ENCODE measurements at regions not wholly inside any gene's neighbourhood (a gene's known extent, or its start where the extent isn't known, plus 50 kb on each side); places are given as distances from the start of the nearest gene placed in this dataset.

GRCh38 chr10:9654261-9654660 lies 1363.4 kb upstream of the CELF2 start:
- Histone ChIP-seq H3K27ac (ENCODE audit: low read depth, low read length) (no peak overlapping the region), H3K27me3 (ENCODE audit: control insufficient read depth, insufficient read depth, low read length) (no peaks in the 10 kb centered on the region), H3K9me3 (ENCODE audit: control insufficient read depth, insufficient read depth, low read length) (no peaks in the 10 kb centered on the region), H3K4me3 (ENCODE audit: low read depth, low read length) (no peak overlapping the region)
- ChIA-PET POLR2A (no interaction called here), CTCF (no interaction called here)
- no peak for TF ChIP-seq CTCF (IDR thresholded peaks at IDR 0.05; ENCODE audit: low read depth, low read length)
- no peak for DNase-seq (ENCODE audit: low read depth, low spot score)

- Histone ChIP-seq H3K27ac (ENCODE audit: low read depth, low read length) (no peak overlapping the region), H3K4me3 (ENCODE audit: low read depth, low read length) (no peak overlapping the region), H3K9me3 (ENCODE audit: control insufficient read depth, insufficient read depth, low read length) (no peaks in the 10 kb centered on the region), H3K27me3 (ENCODE audit: control insufficient read depth, insufficient read depth, low read length) (no peaks in the 10 kb centered on the region)
- CTCF ChIA-PET, result no interaction called here
- DNase-seq (ENCODE audit: low read depth, low spot score), result no peak
- no peak for TF ChIP-seq CTCF (IDR thresholded peaks at IDR 0.05; ENCODE audit: low read depth, low read length)
- POLR2A ChIA-PET, result no interaction called here
These were observed 1361.3 kb upstream of the CELF2 start for GRCh38 chr10:9656386-9656785.

GRCh38 chr10:9656996-9657395 lies 1360.7 kb upstream of the CELF2 start:
- ChIA-PET POLR2A (no interaction called here), CTCF (no interaction called here)
- TF ChIP-seq CTCF (IDR thresholded peaks at IDR 0.05; ENCODE audit: low read depth, low read length), result peak; percentile 26; the same call in 1 of the 2 replicates
- no peak overlapping the region for H3K4me3 ChIP-seq (ENCODE audit: low read depth, low read length)
- DNase-seq (ENCODE audit: low read depth, low spot score), result peak; percentile 8
- no peaks in the 10 kb centered on the region for H3K27me3 ChIP-seq (ENCODE audit: control insufficient read depth, insufficient read depth, low read length)
- no peaks in the 10 kb centered on the region for H3K9me3 ChIP-seq (ENCODE audit: control insufficient read depth, insufficient read depth, low read length)
- H3K27ac ChIP-seq (ENCODE audit: low read depth, low read length), result no peak overlapping the region

- CTCF ChIA-PET, result no interaction called here
- Histone ChIP-seq H3K27ac (ENCODE audit: low read depth, low read length) (no peak overlapping the region), H3K4me3 (ENCODE audit: low read depth, low read length) (no peak overlapping the region), H3K27me3 (ENCODE audit: control insufficient read depth, insufficient read depth, low read length) (no peaks in the 10 kb centered on the region), H3K9me3 (ENCODE audit: control insufficient read depth, insufficient read depth, low read length) (no peaks in the 10 kb centered on the region)
- POLR2A ChIA-PET, result no interaction called here
- no peak for DNase-seq (ENCODE audit: low read depth, low spot score)
- no peak for TF ChIP-seq CTCF (IDR thresholded peaks at IDR 0.05; ENCODE audit: low read depth, low read length)
These were observed 1360.1 kb upstream of the CELF2 start for GRCh38 chr10:9657530-9657929.

- H3K9me3 ChIP-seq (ENCODE audit: control insufficient read depth, insufficient read depth, low read length), result no peaks in the 10 kb centered on the region
- no peaks in the 10 kb centered on the region for H3K27me3 ChIP-seq (ENCODE audit: control insufficient read depth, insufficient read depth, low read length)
- H3K27ac ChIP-seq (ENCODE audit: low read depth, low read length), result no peak overlapping the region
- POLR2A ChIA-PET, result no interaction called here
- DNase-seq (ENCODE audit: low read depth, low spot score), result no peak
- TF ChIP-seq CTCF (IDR thresholded peaks at IDR 0.05; ENCODE audit: low read depth, low read length), result no peak
- CTCF ChIA-PET, result no interaction called here
- no peak overlapping the region for H3K4me3 ChIP-seq (ENCODE audit: low read depth, low read length)
These were observed 1349.3 kb upstream of the CELF2 start for GRCh38 chr10:9668411-9668810.

All from AG04450 (cell line).